DND-41 (cell line): ENCODE measurements at regions not wholly inside any gene's neighbourhood (a gene's known extent, or its start where the extent isn't known, plus 50 kb on each side); places are given as distances from the start of the nearest gene placed in this dataset.

Experiments
- ATAC-seq: fragments of 200-7000 bp; cut with Tn5 transposase; 3 replicates; pipeline ENCODE4 v1.9.1; 2021; ENCODE audit warnings: low read depth; ENCODE audit not compliant: insufficient read depth
- DNase-seq: peaks from one replicate; pipeline ENCODE4 v3.0.0-alpha.2; 2020
- H2AFZ ChIP-seq: 2 replicates; pipeline ENCODE4 v1.6.0; 2012; ENCODE audit warnings: low read depth, low read length
- H3K27ac ChIP-seq: 2 replicates; pipeline ENCODE4 v1.5.1; 2012; ENCODE audit warnings: low read length, inconsistent platforms
- H3K27me3 ChIP-seq: fragments of 200-600 bp; sonication (generic); 2 replicates; pipeline ENCODE4 v1.6.0; 2012; ENCODE audit warnings: low read length, mild to moderate bottlenecking, inconsistent platforms; ENCODE audit not compliant: insufficient read depth, poor library complexity
- H3K36me3 ChIP-seq: 2 replicates; pipeline ENCODE4 v1.5.1; 2012; ENCODE audit warnings: low read length, inconsistent platforms; ENCODE audit not compliant: insufficient read depth
- H3K4me1 ChIP-seq: 2 replicates; pipeline ENCODE4 v1.5.1; 2012; ENCODE audit warnings: mild to moderate bottlenecking, low read length; ENCODE audit not compliant: insufficient read depth
- H3K4me2 ChIP-seq: 2 replicates; pipeline ENCODE4 v1.6.0; 2012; ENCODE audit warnings: mild to moderate bottlenecking, moderate library complexity, low read length, inconsistent platforms; ENCODE audit not compliant: insufficient read depth
- H3K4me3 ChIP-seq, 2 experiments: fragments of 200-600 bp in 1 of 2; shearing (Covaris generic) in 1 of 2; 2 replicates each; pipeline ENCODE4 v1.5.1; 2012 to 2016; ENCODE audit warnings: inconsistent platforms in 2 of 2, low read length in 2 of 2, mild to moderate bottlenecking in 2 of 2, low read depth in 1 of 2, moderate library complexity in 1 of 2
- H3K79me2 ChIP-seq: 2 replicates; pipeline ENCODE4 v1.6.0; 2012; ENCODE audit warnings: low read length, inconsistent platforms; ENCODE audit not compliant: insufficient read depth
- H3K9ac ChIP-seq: 2 replicates; pipeline ENCODE4 v1.6.0; 2012; ENCODE audit warnings: low read depth, mild to moderate bottlenecking, inconsistent platforms, low read length, moderate library complexity
- H3K9me3 ChIP-seq: 2 replicates; pipeline ENCODE4 v1.5.1; 2012; ENCODE audit warnings: low read length, moderate library complexity, mild to moderate bottlenecking, inconsistent platforms; ENCODE audit not compliant: insufficient read depth, severe bottlenecking
- H4K20me1 ChIP-seq: 2 replicates; pipeline ENCODE4 v1.6.0; 2012; ENCODE audit warnings: low read length; ENCODE audit not compliant: insufficient read depth
- EZH2 ChIP-seq: IDR thresholded peaks from 3 replicates; pipeline ENCODE4 v1.6.1; 2012; ENCODE audit warnings: borderline replicate concordance, low read depth, mild to moderate bottlenecking, moderate library complexity, low read length, inconsistent platforms; ENCODE audit not compliant: severe bottlenecking
- TF ChIP-seq, protein P1 (sequence below): IDR thresholded peaks from 2 replicates; pipeline ENCODE4 v1.5.1; 2012; ENCODE audit warnings: borderline replicate concordance, low read length, moderate library complexity, mild to moderate bottlenecking; ENCODE audit not compliant: poor library complexity, severe bottlenecking; ENCODE audit errors: extremely low read depth

DNA sequence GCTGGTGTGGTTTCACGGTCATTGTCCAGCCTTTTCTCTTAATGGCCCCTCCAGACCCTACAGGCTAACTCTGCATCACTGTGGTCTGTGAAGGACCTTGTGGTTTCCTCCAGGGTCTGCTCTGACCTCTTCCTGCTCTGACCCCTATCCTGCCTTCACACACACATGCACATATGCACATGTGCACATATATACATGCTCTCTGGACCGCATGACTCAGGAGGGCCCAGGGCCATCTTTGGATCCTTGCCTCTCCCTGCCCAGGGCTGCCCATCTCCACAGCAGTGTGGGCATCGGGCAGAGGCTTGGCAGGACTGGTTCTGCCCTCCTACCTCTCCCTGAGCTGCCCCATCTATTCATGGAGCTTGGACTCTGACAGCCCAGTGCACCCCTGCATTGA, 510.9 kb downstream of the PTPRU start:
- DNase-seq (no peak), ATAC-seq (no peak)
- Histone ChIP-seq H3K9me3 (no peaks in the 10 kb centered on the region), H3K79me2 (no peaks in the 10 kb centered on the region), H3K27ac (no peak overlapping the region), H3K9ac (no peak overlapping the region), H2AFZ (no peak overlapping the region), H4K20me1 (peaks cover 8% of the 10 kb centered on the region), H3K4me2 (no peak overlapping the region), H3K4me3 (no peak overlapping the region), H3K36me3 (no peaks in the 10 kb centered on the region), H3K27me3 (no peaks in the 10 kb centered on the region), H3K4me1 (no peaks in the 10 kb centered on the region)
- TF ChIP-seq, protein P1, sequence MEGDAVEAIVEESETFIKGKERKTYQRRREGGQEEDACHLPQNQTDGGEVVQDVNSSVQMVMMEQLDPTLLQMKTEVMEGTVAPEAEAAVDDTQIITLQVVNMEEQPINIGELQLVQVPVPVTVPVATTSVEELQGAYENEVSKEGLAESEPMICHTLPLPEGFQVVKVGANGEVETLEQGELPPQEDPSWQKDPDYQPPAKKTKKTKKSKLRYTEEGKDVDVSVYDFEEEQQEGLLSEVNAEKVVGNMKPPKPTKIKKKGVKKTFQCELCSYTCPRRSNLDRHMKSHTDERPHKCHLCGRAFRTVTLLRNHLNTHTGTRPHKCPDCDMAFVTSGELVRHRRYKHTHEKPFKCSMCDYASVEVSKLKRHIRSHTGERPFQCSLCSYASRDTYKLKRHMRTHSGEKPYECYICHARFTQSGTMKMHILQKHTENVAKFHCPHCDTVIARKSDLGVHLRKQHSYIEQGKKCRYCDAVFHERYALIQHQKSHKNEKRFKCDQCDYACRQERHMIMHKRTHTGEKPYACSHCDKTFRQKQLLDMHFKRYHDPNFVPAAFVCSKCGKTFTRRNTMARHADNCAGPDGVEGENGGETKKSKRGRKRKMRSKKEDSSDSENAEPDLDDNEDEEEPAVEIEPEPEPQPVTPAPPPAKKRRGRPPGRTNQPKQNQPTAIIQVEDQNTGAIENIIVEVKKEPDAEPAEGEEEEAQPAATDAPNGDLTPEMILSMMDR, result no peak
- no peak for TF ChIP-seq EZH2

- H4K20me1 ChIP-seq, result peaks cover 8% of the 10 kb centered on the region
- H3K4me3 ChIP-seq, result no peak overlapping the region
- H3K9me3 ChIP-seq, result no peaks in the 10 kb centered on the region
- H3K79me2 ChIP-seq, result no peaks in the 10 kb centered on the region
- TF ChIP-seq, protein P1, result no peak
- TF ChIP-seq EZH2, result no peak
- H3K27me3 ChIP-seq, result no peaks in the 10 kb centered on the region
- H3K4me1 ChIP-seq, result no peaks in the 10 kb centered on the region
- H3K36me3 ChIP-seq, result no peaks in the 10 kb centered on the region
- H3K27ac ChIP-seq, result no peak overlapping the region
- no peak overlapping the region for H2AFZ ChIP-seq
- ATAC-seq (no peak), DNase-seq (no peak)
- H3K9ac ChIP-seq, result no peak overlapping the region
- H3K4me2 ChIP-seq, result no peak overlapping the region
Measured at GRCh38 chr1:29746076-29746665, 509.8 kb downstream of the PTPRU start.

DNA sequence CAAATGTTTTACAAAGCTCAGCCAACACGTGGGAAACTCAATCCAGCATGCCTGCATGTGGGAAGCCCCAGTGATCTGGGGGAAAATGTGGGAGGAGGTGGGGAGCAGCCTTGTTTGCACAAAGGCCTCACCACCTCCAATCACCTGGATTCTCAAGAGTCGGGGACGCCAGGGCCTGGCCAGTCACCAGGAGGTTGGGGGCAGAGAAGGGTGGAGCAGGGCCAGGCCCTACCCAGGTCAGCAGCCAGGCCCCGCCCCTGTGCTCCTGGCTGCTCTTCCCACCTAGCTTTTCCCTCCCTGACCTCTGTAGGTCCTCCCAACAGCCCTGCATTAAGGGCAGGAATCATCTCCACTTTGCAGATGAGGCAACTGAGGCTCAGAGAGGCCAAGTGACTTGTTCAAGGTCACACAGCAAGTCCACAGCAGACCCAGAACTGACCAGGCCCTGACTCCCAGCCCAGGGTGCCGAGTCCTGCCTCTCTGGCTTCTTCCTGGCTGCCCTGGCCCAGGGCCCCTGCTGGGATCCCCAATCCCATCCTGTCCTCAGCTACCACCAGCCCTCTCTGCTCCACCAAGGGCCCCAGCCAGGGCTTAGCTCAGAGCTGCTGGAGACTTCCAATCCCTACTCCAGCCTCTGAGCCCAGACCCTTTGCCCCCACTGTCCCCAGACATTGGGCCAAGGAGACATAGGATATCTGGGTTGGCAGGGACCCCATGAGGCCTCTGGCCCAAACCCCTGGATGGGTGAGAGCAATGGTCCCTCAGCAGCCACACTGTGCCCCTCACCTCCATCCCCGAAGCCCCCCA, 508.6 kb downstream of the PTPRU start:
- Histone ChIP-seq H3K9me3 (no peaks in the 10 kb centered on the region), H3K27ac (no peak overlapping the region), H3K4me1 (no peaks in the 10 kb centered on the region), H3K9ac (no peak overlapping the region), H4K20me1 (peaks cover 8% of the 10 kb centered on the region), H3K79me2 (no peaks in the 10 kb centered on the region), H2AFZ (no peak overlapping the region), H3K4me3 (no peak overlapping the region), H3K27me3 (no peaks in the 10 kb centered on the region), H3K4me2 (no peak overlapping the region), H3K36me3 (no peaks in the 10 kb centered on the region)
- ATAC-seq (no peak), DNase-seq (no peak)
- TF ChIP-seq, protein P1, result no peak
- TF ChIP-seq EZH2, result no peak
